Ureter (tissue), 1 donor: ENCODE measurements at regions not wholly inside any gene's neighbourhood (a gene's known extent, or its start where the extent isn't known, plus 50 kb on each side); places are given as distances from the start of the nearest gene placed in this dataset.
"Not testable (repeated sequence)": the region's sequence is repeated elsewhere in the genome, so short reads cannot be mapped to it uniquely, and the experiment has no call there.

ENCODE experiments used
- DNase-seq: peaks from one replicate; pipeline ENCODE4 v3.0.0-alpha.2; 2020; ENCODE audit warnings: low spot score
- donor health status: DM: yes; HTN: yes; CAD: no.

- no peak for DNase-seq
Observed at GRCh38 chr15:62218841-62219240, 53.8 kb upstream of the C2CD4B start.

- DNase-seq: no peak
Observed at GRCh38 chr15:62219799-62220198, 54.7 kb upstream of the C2CD4B start.

DNA sequence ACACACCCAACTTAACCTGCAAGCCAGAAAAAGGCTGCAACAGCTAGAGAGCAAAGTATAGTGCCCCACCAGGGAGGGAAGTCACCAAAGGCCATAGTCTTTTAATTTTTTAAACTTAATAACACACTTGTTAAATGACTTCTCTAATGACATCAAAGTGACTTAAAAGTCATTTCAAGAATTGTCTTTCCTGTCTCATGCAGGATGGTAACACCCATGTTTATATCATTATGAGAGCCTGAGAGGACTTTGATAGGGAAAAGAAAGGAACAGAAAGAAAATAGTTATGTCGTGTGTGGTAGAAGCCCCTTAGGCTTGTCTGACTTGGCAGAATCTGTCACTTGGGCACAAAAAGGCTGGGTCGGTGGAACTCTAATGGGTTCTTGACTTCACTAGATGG lies 57.9 kb upstream of the C2CD4B start:
- no peak for DNase-seq

DNA sequence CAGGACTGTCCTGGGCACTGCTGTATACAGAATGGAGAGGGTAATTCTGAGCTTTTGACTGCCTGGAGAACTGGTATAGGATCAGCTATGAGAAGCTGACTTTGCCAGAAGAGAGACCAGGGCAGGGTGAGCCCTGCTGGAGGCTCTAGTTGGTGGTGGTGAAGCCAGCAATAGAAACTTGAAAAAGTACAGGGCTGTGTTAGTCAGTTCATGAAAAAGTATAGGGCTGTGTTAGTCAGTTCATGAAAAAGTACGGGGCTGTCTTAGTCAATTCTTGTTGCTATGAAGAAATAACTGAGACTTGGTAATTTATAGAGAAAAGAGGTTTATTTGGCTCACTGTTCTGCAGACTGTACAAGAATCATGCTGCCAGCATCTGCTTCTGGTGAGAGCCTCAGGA lies 63.5 kb upstream of the C2CD4B start:
- DNase-seq: no peak

GRCh38 chr15:62231856-62232255 lies 66.8 kb upstream of the C2CD4B start:
- DNase-seq: no peak

- DNase-seq: no peak
Observed at GRCh38 chr15:62240121-62241096, 75.3 kb upstream of the C2CD4B start.

- no peak for DNase-seq
Observed at GRCh38 chr15:62241135-62241770, 76.2 kb upstream of the C2CD4B start.

DNA sequence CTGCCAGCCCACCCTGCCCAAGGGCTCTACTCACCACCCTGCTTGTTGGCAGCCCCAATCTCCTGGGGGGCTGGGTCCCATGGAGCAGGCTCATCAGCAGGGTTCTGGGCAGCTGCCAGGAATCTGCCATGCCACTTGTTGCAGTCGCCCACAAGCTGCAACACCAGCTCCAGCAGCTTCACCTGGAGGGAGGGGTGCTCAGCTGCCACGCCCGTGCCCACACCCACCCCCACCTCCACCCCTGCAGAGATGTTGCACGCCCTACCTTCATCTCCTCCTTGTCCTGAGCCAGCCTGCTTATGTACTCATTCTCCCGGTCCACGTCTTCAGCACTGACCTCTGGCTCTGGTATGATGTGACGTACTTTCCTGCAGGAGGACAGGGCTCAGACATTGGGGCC lies 77.9 kb upstream of the C2CD4B start:
- no peak for DNase-seq

DNA sequence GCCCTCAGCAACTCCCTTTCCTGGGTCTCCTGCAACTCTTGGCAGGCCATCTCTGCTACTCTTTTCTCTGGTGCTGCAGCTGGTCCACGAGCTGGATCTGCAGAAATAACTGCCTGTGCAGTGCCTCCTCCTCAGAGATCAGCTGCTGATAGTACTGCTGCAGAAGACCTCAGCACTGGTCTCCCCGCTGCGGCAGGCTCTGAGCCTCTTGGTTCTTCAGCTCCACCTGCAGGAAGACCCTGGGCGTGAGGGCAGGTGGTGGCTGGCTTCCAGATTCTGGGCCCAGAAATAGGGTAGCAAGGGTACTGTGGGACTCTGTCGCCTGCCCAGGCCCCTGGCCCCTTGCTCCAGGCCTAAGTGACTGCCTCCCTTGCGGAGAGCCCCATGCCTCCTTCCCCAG lies 79.7 kb upstream of the C2CD4B start:
- DNase-seq: no peak

DNA sequence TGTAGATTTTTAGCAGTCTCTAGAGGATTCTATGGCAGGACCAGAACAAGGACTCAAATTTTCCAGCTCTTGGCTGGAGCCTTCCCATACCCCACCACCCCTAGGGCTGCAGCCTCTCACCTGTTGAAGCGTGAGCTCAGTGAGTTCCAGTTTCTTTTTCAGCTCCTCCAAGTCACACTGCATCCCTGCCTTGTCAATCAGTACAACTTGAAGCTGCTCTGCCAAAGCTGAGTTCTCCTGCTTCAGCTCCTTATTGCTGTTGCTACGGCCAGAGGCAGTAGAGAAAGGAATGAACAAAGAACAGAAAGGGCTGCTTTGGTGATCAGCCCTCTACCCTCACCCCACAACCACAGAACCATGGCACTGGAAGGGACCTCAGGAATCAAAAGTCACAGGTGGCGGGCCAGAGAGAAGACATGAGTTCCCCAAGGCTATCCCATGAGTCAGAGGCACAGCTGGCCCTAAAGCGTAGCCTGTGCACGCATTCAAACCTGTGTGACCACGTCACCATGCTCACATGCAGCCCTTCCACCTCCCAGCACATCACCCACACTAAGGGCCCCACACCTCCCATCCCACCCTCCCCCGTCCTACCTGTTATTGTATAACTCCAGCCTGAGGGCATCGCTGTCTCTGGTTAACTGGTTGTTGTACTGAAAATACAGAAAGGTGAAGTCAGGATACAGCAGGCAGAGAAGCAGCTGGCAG lies 83.3 kb upstream of the C2CD4B start:
- no peak for DNase-seq

DNA sequence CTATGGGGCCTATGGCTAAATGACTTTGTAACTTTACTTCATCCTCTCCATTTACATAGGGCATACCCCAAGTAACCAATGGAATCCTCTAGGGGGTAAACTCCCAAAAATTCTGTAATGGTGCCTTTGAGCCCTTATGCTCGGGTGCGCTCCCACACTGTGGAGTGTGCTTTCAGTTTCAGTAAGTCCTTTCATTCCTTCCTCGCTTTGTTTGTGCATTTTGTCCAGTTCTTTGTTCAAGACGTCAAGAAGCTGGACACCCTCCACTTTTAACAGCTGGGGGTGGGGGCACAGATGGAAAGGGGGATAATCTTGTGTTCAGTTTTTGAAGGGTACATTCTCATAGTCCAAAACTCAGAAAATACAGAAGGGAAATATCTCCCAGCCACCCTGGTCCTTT lies 84.4 kb upstream of the C2CD4B start:
- DNase-seq: no peak

DNA sequence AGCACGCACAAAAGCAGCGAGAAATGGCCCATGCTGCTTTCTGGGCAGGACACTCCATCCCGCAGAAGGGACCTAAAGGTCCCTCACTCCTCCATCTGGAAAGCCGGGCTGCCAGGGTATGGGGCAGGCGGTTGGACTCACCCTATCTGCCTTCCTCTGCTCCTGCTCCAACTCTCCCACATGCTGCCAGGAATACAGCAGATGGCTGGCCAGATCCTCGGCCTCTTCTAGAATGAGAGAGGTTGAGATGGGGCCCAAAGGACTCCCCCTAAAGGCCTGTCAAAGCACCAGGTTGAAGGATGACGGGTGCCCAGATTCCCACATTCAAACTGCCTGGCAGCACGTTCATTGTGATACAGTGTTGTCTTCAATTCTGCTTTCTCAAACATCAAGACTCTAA lies 85.1 kb upstream of the C2CD4B start:
- peak; percentile 28 for DNase-seq

DNA sequence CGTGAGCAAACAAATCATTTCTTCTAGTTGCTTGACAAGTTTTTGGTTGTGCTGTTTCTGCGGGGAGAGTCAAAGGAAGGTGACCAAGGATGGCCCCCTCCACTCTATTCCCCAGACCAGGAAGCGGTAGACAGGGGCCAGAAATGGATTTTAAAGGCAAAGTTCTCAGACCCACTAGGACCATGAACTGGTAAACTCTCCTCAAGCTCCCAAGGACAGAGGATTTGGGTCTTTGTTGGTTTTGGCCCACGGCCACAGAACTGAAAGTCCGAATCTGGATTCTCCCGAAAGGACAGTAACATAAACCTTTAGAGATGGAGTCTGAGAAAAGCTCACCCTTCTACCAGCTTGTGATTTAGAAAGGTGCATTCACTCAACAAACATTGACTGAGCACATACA lies 85.9 kb upstream of the C2CD4B start:
- DNase-seq: peak; percentile 35

DNA sequence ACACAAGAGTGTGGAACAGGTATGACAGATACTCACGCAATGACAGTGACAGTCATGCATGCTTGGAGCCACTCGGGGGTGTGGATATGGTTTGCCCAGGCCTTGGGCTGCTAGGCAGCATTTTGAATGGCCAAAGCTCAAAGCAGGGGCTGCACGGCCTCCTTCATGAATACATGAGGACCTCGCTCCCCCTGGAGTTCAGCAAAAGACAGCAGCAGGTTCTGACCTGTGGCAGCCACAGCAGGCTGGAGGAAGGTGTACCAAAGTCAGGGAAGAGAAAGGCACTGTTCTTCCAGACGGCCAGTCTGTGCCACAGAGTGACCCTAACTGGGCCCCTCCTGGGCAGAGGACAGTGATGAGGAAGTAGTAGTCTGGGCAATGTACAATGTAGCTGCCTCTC lies 88.2 kb upstream of the C2CD4B start:
- no peak for DNase-seq

GRCh38 chr15:62254137-62254934 lies 89.3 kb upstream of the C2CD4B start:
- DNase-seq: peak; percentile 64

DNA sequence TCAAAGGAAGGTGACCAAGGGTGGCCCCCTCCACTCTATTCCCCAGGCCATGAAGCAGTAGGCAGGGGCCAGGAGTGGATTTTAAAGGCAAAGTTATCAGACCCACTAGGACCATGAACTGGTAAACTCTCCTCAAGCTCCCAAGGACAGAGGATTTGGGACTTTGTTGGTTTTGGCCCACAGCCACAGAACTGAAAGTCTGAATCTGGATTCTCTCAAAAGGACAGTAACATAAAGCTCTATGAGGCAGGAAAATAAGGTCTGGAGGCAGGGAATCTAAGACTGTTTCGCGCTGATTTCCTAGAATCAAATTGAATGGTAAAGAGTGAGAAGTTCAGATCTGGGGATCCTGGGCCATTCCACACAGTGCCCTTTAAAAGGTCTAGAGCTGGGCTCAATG lies 91.3 kb upstream of the C2CD4B start:
- not testable (repeated sequence) for DNase-seq

DNA sequence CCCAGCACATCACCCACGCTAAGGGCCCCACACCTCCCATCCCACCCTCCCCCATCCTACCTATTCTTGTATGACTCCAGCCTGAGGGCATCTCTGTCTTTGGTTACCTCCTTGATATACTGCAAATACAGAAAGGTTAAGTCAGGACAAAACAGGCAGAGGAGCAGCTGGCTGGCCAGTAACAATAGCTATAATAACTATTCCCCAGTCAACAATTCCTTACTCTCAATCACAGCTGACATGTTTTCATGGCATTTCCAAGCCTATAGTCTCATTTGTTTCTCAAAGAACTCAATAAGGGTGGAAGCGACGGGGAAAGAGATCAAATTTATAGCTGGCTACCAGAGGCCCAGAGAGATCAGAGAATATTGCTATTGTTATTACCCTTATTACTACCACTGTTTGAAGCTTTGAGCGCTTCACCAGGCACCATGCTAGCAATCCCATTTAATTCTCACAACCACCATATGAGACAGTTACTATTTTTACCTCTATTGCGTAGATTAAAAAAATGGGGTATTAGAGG lies 93.0 kb upstream of the C2CD4B start:
- no peak for DNase-seq

- DNase-seq: no peak
Observed at GRCh38 chr15:62262305-62262941, 97.3 kb upstream of the C2CD4B start.

DNA sequence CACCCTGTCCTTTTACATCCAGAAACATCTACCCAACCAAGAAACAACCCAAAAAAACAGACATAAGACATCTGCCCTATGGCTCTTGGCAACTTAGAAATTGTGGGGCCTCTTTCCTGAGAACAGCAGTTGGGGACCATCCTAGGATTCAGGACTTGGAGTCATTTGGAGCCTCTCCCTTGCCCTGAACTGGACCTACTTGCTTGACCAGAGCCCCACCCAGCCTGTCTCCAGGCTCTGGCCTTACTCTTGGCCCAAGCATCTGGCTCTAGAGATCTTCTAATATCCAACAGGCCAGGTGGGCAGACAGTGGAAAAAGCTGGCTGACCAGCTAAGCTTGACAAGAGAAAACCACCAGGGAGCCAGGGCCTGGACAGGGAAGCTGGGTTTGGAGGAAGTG lies 99.1 kb upstream of the C2CD4B start:
- no peak for DNase-seq

GRCh38 chr15:62269504-62269903 lies 104.4 kb upstream of the C2CD4B start:
- DNase-seq: no peak
